ENCODE measurements at regions not wholly inside any gene's neighbourhood (a gene's known extent, or its start where the extent isn't known, plus 50 kb on each side); places are given as distances from the start of the nearest gene placed in this dataset.

- peak; percentile 39 for DNase-seq
These were observed 519.5 kb downstream of the BCOR start for GRCh38 chrX:39577985-39578869.

- no peak for DNase-seq
These were observed 517.7 kb downstream of the BCOR start for GRCh38 chrX:39580043-39580442.

DNA sequence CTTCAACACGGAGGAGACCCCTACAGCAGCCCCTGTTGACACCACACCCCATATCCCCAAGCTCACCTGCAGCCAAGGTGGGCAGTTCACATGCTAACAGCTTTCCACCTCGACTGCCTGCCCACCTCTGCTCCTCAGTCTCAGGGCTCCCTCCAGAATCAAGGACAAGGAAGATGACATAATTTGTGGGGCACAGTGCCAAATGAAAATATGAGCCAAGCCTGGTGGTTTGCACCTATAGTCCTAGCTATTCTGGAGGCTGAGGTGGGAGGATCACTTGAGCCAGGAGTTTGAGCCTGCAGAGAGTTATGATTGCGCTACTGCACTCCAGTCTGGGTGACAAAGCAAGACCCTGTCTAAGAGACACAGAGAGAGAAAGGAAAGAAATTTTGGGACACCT lies 516.3 kb downstream of the BCOR start:
- DNase-seq, result no peak

DNA sequence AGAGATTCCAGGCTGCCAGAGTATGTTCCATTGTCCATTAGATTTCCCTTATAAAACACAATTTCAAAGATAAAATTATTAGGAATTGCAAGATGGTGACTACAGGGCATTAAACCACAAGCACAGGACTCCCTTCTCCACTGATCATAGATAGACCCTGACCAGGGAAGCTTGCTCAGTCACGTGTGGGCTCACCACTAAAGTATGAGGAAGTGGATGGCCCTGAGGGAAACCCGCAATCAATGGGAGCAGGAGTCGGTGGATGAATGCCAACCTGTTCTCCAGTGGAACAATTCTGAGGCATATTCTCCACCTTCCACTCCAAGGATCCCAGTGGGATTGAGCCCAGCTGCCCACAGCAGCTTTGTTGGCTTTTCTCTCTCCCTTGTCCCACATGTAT lies 515.7 kb downstream of the BCOR start:
- no peak for DNase-seq

DNA sequence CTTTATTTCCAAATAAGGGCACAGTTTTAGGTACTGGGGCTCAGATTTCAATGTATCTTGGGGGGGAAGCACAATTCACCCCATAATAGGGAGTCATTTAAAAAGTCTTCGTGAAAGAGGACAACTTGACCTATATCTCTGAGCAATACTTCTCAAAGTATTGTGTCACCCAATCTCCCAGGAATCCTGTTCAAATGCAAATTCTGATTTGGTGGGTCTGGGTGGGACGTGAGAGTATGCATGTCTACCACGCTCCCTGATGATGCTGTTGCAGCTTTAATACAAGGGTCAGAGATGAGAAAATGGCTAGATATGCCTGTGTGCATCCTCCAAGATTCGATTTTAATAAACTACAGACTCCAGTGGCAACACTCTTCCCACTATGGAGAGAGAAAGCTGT lies 514.8 kb downstream of the BCOR start:
- DNase-seq, result no peak

DNA sequence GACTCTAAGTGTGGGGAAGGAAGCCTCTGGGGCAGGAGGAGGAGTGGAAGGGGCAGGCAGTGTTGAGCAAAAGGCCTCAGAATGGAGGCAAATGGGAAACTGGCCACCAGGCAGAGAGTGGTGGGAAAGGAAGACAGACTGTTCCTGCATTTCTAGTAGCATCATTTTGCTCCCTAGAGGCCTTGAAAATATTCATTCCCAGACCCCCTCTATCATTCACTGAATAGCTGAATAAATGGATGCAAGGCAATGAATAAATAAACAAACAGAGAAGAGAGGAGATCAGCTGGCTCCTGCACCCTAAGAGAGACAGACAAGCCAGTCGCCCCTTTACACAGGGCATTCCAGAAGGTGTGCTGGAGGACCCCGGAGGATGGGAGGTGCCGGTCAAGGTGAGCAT lies 511.9 kb downstream of the BCOR start:
- no peak for DNase-seq

GRCh38 chrX:39586359-39586758 lies 511.4 kb downstream of the BCOR start:
- DNase-seq, result no peak

DNA sequence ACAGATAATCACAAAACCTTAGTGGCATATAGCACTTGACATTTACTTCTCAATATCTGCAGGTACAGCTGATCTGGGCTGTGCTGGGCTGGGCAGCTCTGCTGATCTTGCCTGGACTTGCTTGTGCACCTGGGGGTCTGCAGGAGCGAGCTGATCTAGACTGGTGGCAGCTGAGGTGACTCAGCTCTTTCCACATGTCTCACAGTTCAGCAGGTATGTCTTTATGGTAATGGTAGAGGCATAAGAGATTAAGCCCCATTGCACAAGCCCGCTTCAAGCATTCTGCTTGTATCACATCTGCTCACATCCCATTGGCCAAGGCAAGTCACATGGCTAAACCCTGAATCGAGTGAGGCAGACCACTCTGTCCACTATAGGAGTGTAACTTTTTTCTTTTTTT lies 506.7 kb downstream of the BCOR start:
- no peak for DNase-seq

- DNase-seq, result no peak
These were observed 505.0 kb downstream of the BCOR start for GRCh38 chrX:39592776-39593175.

GRCh38 chrX:39595977-39596376 lies 501.8 kb downstream of the BCOR start:
- DNase-seq, result no peak

DNA sequence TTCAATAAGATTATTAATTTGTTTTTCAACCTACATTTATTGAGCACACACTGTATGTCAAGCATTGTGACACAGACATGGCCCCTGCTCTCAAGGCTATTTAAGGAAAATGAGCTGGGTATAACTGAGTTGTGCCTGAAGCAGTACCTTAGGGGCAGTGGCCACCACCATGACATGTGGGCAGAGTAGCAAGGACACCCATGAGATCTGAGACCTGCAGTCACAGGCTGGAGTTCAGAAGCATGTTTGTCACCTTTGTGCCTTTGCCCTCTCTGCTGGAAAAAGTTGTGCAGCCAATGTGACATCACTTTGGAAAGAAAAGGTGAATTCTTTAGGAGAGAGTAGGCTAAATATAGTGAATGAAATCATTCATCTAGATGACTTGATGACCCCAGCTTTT lies 501.3 kb downstream of the BCOR start:
- DNase-seq, result no peak

DNA sequence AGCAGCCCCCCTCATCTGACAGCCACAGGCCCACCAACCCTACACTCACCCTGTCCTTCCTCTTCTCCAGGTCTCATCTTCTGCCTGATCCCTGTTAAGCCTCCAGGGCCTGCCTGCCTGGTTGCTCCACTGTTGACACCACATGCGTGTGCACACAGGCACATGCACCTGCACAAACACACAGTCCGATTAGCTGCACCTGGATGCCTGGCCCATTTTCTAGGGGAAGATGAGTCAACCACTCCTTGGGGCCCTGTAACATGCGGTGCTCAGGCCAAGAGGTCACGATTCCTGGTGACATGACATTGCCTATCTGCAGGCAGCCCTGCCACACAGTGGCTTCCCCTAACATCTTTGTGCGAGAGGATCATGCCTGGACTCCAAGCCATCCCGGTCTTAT lies 498.4 kb downstream of the BCOR start:
- no peak for DNase-seq

DNA sequence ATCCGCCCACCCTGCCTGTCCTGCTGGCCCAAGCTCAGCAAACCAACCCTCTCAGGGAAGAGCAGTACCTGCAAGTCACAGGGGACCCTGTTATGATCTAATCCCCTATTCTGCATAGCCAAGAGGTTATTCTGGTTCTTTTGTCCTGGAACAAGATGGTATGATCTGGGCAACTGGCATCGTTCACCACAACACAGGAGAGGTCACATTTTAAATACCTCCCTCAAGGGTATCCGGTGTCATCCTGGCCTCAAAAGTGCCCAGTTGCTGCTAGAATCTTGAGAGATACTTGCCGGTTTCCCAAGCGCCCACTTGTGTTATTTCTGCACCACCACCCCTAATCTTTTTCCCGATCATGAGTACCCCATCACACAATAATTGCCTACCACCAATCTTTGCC lies 497.5 kb downstream of the BCOR start:
- no peak for DNase-seq

GRCh38 chrX:39601231-39602177 lies 496.3 kb downstream of the BCOR start:
- DNase-seq, result peak; percentile 68

DNA sequence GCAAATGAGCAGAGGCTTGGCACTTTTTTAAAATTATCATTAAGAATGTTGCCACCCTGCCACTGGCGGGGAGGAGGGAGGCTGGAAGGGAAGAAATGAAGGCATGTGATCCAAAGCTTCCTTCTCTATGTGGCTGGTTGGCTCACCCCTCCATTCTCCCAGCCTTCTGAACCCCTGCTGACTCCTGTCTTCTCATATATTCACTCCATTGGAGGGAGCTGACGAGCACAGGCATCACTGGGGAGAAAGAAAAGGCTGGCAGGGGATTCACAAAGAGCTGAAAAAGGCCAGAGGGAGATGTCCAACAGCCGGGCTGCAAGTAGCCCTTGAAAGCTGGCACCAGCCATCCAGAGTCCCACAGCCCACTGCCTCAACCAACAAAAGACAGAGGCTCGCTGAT lies 495.6 kb downstream of the BCOR start:
- no peak for DNase-seq

DNA sequence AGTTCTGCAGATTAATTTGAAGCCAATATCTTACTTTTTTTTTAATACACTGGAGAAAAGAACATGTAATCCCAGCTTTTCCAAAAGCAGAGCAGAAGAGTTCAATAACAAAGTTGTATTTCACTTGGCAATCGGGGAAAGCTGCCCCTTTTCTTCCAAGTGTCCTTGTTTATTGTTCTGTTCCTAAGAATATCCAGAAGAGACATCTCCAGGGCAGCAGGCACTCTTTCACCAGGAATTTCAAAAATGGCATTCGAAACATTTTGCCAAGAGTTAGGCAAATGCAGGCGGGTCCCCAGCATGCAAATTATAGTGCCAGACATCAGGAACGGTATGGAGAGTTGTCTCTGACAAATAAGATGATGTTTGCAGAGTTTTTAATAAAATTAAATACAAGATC lies 494.5 kb downstream of the BCOR start:
- no peak for DNase-seq

- peak; percentile 57 for DNase-seq
These were observed 492.6 kb downstream of the BCOR start for GRCh38 chrX:39605183-39605582.

DNA sequence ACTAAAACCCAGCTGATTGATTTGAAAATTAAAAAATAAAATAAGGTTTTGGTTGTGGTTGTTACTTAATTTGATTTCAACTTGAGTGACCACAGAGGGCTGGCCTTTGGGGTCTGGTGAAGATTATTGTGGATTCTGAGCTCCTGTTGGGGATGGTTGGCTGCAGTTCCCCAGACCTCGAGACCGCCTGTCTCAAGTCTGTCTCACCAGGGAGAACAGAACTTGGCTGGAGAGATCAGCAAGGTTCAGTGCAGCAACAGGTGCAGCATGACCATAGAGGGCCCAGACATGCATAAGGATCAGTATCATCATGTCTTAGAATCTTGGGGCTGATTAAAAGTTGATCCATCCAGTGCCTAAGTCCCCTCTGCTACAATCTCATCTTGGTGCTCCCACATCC lies 491.9 kb downstream of the BCOR start:
- no peak for DNase-seq

DNA sequence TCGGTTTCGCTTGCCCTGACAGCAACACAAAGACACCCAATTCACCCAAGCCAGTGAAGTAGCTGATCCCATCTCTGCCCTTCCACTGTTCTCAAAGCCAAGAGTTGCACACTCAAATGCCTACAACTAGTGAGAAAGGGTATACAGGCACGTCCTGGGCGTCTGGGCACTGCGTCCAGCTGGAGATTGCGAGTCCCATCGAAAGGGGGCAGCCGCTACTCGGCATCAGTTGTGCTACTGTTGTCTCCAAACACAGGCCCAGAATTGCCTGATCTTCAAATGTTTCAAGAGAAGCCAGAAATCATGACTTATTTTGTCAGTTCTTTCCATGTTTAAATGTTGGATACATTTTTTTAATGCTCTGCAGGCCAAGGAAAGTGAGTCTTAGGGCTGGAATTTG lies 487.8 kb downstream of the BCOR start:
- DNase-seq, result no peak

GRCh38 chrX:39611468-39611867 lies 486.3 kb downstream of the BCOR start:
- no peak for DNase-seq

- DNase-seq, result peak; percentile 73
These were observed 484.2 kb downstream of the BCOR start for GRCh38 chrX:39613482-39613995.

DNA sequence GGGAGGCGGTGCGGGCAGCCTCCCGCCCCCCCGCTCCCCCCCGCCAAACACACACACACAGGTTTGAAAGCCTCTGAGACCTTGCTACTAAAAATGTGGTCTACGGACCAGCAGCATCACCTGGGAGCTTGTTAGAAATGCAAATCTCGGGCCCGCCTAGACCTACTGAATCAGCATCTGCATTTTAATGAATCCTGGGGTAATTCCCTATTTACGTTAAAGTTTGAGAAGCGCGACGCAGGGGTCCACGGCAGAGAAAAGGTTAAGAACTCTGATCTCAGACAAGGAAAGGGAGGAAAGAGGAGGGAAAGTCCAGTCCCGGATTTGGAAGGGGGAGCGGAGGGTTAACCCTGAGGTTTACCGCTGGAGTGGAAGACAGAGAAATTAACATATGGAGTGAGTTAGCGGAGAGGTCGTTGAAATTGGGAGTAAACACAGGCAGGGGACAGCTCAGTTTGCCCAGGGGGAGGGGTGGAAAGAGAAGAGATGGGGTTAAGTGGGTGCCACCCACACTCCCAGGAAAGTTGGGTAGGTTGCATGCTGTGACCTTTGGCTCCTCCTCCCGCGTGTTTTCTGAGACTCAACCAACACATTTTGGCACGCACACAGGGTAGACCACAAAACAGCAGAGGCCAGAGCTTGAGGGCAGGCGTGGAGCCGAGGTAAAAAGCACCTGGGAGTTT lies 483.6 kb downstream of the BCOR start:
- peak; percentile 29 for DNase-seq

GRCh38 chrX:39614680-39614998 lies 483.1 kb downstream of the BCOR start:
- DNase-seq, result no peak

Measured in eye (tissue), 1 donor.